WTC11 (cell line): ENCODE measurements at regions not wholly inside any gene's neighbourhood (a gene's known extent, or its start where the extent isn't known, plus 50 kb on each side); places are given as distances from the start of the nearest gene placed in this dataset.
A peak's percentile ranks its signal among the peaks of the same experiment; 100 is the strongest.

Experiments used
- ATAC-seq: fragments of 200-7000 bp; cut with Tn5 transposase; 2 replicates; pipeline ENCODE4 v1.10.0; 2021; ENCODE audit warnings: mild to moderate bottlenecking, moderate library complexity
- CTCF ChIA-PET: fragments of 300-600 bp; sonication (Branson Sonifier 250); formaldehyde crosslinking; loops from one replicate; lab custom pipeline; 2021; ENCODE audit warnings: antibody characterized with exemption; lab: Charles Lee
- POLR2A ChIA-PET: fragments of 350-600 bp; sonication (Branson Sonifier 250); formaldehyde crosslinking; loops from one replicate; lab custom pipeline; 2021; ENCODE audit warnings: antibody characterized with exemption; lab: Charles Lee
- DNase-seq: peaks from one replicate; pipeline ENCODE4 v3.0.0; 2021; ENCODE audit warnings: low spot score
- H3K27ac Mint-ChIP-seq: 2 replicates; pipeline ENCODE4 v1.8.0; 2021; ENCODE audit warnings: mixed read lengths
- H3K27me3 Mint-ChIP-seq: 2 replicates; pipeline ENCODE4 v1.8.0; 2021; ENCODE audit warnings: low read depth, mild to moderate bottlenecking, moderate library complexity, mixed read lengths
- H3K36me3 Mint-ChIP-seq: 2 replicates; pipeline ENCODE4 v1.8.0; 2021; ENCODE audit warnings: mixed read lengths
- H3K4me1 Mint-ChIP-seq: 2 replicates; pipeline ENCODE4 v1.8.0; 2022; ENCODE audit warnings: mixed read lengths
- H3K4me3 Mint-ChIP-seq: 2 replicates; pipeline ENCODE4 v1.8.0; 2021; ENCODE audit warnings: mild to moderate bottlenecking, moderate library complexity, mixed read lengths
- H3K9me3 Mint-ChIP-seq: 2 replicates; pipeline ENCODE4 v1.8.0; 2021; ENCODE audit warnings: mixed read lengths
- CBFB ChIP-seq: sonication (generic); formaldehyde crosslinking; IDR thresholded peaks from 2 replicates; pipeline ENCODE4 v1.8.1; 2022; ENCODE audit warnings: mild to moderate bottlenecking, low read depth, missing genetic modification reagents
- ESRRA ChIP-seq: sonication (generic); formaldehyde crosslinking; IDR thresholded peaks from 2 replicates; pipeline ENCODE4 v1.8.1; 2022; ENCODE audit warnings: mild to moderate bottlenecking, missing genetic modification reagents, borderline replicate concordance
- FOXJ3 ChIP-seq: sonication (generic); formaldehyde crosslinking; IDR thresholded peaks from 2 replicates; pipeline ENCODE4 v1.9.0; 2021; ENCODE audit warnings: missing genetic modification reagents, mild to moderate bottlenecking, borderline replicate concordance
- FOXK1 ChIP-seq: sonication (generic); formaldehyde crosslinking; IDR thresholded peaks from 2 replicates; pipeline ENCODE4 v1.8.0; 2022; ENCODE audit warnings: mild to moderate bottlenecking, moderate library complexity, missing genetic modification reagents
- HMGA2 ChIP-seq: fragments of 250-450 bp; sonication (Bioruptor Pico); IDR thresholded peaks from 2 replicates; pipeline ENCODE4 v1.4.0; 2021; ENCODE audit warnings: mild to moderate bottlenecking, moderate library complexity
- NFATC4 ChIP-seq: fragments of 250-450 bp; sonication (Bioruptor Pico); IDR thresholded peaks from 2 replicates; pipeline ENCODE4 v1.9.0; 2021; ENCODE audit warnings: mild to moderate bottlenecking
- RELA ChIP-seq: sonication (generic); formaldehyde crosslinking; IDR thresholded peaks from 2 replicates; pipeline ENCODE4 v1.8.1; 2022; ENCODE audit warnings: missing genetic modification reagents, mild to moderate bottlenecking, borderline replicate concordance
- RORB ChIP-seq: fragments of 250-450 bp; sonication (Bioruptor Pico); IDR thresholded peaks from 2 replicates; pipeline ENCODE4 v1.9.0; 2021; ENCODE audit warnings: mild to moderate bottlenecking
- SP1 ChIP-seq: sonication (generic); formaldehyde crosslinking; conservative IDR thresholded peaks from 2 replicates; pipeline ENCODE4 v1.8.1; 2022; ENCODE audit warnings: missing genetic modification reagents
- TEAD1 ChIP-seq: sonication (generic); formaldehyde crosslinking; IDR thresholded peaks from 2 replicates; pipeline ENCODE4 v1.8.0; 2022; ENCODE audit warnings: mild to moderate bottlenecking, missing genetic modification reagents
- ZNF138 ChIP-seq: sonication (generic); formaldehyde crosslinking; conservative IDR thresholded peaks from 2 replicates; pipeline ENCODE4 v1.8.1; 2022; ENCODE audit warnings: mild to moderate bottlenecking, moderate library complexity, missing genetic modification reagents
- ZNF219 ChIP-seq: sonication (generic); formaldehyde crosslinking; IDR thresholded peaks from 2 replicates; pipeline ENCODE4 v1.8.0; 2023; ENCODE audit warnings: missing genetic modification reagents, mild to moderate bottlenecking, borderline replicate concordance
- ZNF396 ChIP-seq: fragments of 250-450 bp; sonication (Bioruptor Pico); IDR thresholded peaks from 2 replicates; pipeline ENCODE4 v1.8.0; 2021; ENCODE audit warnings: mild to moderate bottlenecking, moderate library complexity, borderline replicate concordance
- TF ChIP-seq, protein P1 (sequence below): sonication (generic); formaldehyde crosslinking; IDR thresholded peaks from 2 replicates; pipeline ENCODE4 v1.8.1; 2022; ENCODE audit warnings: low read depth, mild to moderate bottlenecking, moderate library complexity, missing genetic modification reagents, borderline replicate concordance
- TF ChIP-seq, protein P2 (sequence below): sonication (generic); formaldehyde crosslinking; IDR thresholded peaks from 2 replicates; pipeline ENCODE4 v1.8.0; 2023; ENCODE audit warnings: missing genetic modification reagents
- TF ChIP-seq, protein P3 (sequence below): sonication (generic); formaldehyde crosslinking; IDR thresholded peaks from 2 replicates; pipeline ENCODE4 v1.8.1; 2022; ENCODE audit warnings: mild to moderate bottlenecking, moderate library complexity, missing genetic modification reagents
- TF ChIP-seq, protein P4 (sequence below): fragments of 250-450 bp; sonication (Bioruptor Pico); IDR thresholded peaks from 2 replicates; pipeline ENCODE4 v1.8.0; 2021; ENCODE audit warnings: mild to moderate bottlenecking
- TF ChIP-seq, protein P5 (sequence below): sonication (generic); formaldehyde crosslinking; IDR thresholded peaks from 2 replicates; pipeline ENCODE4 v1.8.1; 2022; ENCODE audit warnings: mild to moderate bottlenecking, missing genetic modification reagents, moderate library complexity, borderline replicate concordance
- TF ChIP-seq, protein P6 (sequence below): sonication (generic); formaldehyde crosslinking; IDR thresholded peaks from 2 replicates; pipeline ENCODE4 v1.8.0; 2022; ENCODE audit warnings: mild to moderate bottlenecking, missing genetic modification reagents
- TF ChIP-seq, protein P7 (sequence below): fragments of 250-450 bp; sonication (Bioruptor Pico); IDR thresholded peaks from 2 replicates; pipeline ENCODE4 v2.1.2; 2022; ENCODE audit warnings: mild to moderate bottlenecking, moderate library complexity
- TF ChIP-seq, protein P8 (sequence below): fragments of 250-450 bp; sonication (Bioruptor Pico); IDR thresholded peaks from 2 replicates; pipeline ENCODE4 v1.9.0; 2021; ENCODE audit warnings: mild to moderate bottlenecking, borderline replicate concordance

DNA sequence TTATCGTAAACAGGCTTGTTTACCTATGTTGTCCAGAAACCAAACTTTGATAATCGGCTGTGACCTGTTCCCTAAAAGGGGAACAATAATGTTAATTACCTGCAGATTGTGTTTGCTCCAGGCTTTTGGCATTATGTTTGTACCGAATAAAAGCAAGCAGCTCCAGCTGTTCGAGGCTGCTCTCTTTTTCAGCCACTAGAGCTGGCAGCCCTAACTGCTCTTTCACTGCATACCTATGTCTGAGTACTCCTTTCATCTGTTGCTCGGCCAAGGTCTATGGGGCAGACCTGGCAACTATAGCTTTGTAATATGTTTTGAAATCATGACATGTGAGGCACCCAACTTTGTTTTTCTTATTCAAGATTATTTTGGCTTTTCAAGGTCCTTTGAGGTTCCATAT is 77.8 kb upstream of the EHBP1 start:
- Mint-ChIP-seq H3K36me3 (peaks cover 18% of the 10 kb centered on the region), H3K9me3 (peaks cover 24% of the 10 kb centered on the region), H3K27ac (no peak overlapping the region), H3K4me3 (no peak overlapping the region), H3K4me1 (0 out of 2 replicates have a peak, but pooled peaks cover 2% of the 10 kb centered on the region), H3K27me3 (no peaks in the 10 kb centered on the region)
- ATAC-seq (peak; percentile 90), DNase-seq (peak; percentile 16)
- TF ChIP-seq CBFB (CRISPR knock-in tag) (no peak), RORB (CRISPR knock-in tag) (no peak), NFATC4 (no peak), TEAD1 (CRISPR knock-in tag) (no peak), FOXJ3 (CRISPR knock-in tag) (no peak), SP1 (CRISPR knock-in tag) (no peak), ESRRA (CRISPR knock-in tag) (no peak), RELA (no peak), ZNF219 (CRISPR knock-in tag) (no peak), FOXK1 (no peak)
- TF ChIP-seq, protein P1, sequence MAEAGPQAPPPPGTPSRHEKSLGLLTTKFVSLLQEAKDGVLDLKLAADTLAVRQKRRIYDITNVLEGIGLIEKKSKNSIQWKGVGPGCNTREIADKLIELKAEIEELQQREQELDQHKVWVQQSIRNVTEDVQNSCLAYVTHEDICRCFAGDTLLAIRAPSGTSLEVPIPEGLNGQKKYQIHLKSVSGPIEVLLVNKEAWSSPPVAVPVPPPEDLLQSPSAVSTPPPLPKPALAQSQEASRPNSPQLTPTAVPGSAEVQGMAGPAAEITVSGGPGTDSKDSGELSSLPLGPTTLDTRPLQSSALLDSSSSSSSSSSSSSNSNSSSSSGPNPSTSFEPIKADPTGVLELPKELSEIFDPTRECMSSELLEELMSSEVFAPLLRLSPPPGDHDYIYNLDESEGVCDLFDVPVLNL (CRISPR knock-in tag), result no peak
- TF ChIP-seq, protein P2, sequence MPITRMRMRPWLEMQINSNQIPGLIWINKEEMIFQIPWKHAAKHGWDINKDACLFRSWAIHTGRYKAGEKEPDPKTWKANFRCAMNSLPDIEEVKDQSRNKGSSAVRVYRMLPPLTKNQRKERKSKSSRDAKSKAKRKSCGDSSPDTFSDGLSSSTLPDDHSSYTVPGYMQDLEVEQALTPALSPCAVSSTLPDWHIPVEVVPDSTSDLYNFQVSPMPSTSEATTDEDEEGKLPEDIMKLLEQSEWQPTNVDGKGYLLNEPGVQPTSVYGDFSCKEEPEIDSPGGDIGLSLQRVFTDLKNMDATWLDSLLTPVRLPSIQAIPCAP, result no peak
- TF ChIP-seq, protein P3, sequence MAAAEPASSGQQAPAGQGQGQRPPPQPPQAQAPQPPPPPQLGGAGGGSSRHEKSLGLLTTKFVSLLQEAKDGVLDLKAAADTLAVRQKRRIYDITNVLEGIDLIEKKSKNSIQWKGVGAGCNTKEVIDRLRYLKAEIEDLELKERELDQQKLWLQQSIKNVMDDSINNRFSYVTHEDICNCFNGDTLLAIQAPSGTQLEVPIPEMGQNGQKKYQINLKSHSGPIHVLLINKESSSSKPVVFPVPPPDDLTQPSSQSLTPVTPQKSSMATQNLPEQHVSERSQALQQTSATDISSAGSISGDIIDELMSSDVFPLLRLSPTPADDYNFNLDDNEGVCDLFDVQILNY, result no peak
- TF ChIP-seq, protein P4, sequence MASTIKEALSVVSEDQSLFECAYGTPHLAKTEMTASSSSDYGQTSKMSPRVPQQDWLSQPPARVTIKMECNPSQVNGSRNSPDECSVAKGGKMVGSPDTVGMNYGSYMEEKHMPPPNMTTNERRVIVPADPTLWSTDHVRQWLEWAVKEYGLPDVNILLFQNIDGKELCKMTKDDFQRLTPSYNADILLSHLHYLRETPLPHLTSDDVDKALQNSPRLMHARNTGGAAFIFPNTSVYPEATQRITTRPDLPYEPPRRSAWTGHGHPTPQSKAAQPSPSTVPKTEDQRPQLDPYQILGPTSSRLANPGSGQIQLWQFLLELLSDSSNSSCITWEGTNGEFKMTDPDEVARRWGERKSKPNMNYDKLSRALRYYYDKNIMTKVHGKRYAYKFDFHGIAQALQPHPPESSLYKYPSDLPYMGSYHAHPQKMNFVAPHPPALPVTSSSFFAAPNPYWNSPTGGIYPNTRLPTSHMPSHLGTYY, result no peak
- TF ChIP-seq, protein P5, sequence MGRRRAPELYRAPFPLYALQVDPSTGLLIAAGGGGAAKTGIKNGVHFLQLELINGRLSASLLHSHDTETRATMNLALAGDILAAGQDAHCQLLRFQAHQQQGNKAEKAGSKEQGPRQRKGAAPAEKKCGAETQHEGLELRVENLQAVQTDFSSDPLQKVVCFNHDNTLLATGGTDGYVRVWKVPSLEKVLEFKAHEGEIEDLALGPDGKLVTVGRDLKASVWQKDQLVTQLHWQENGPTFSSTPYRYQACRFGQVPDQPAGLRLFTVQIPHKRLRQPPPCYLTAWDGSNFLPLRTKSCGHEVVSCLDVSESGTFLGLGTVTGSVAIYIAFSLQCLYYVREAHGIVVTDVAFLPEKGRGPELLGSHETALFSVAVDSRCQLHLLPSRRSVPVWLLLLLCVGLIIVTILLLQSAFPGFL (CRISPR knock-in tag), result no peak
- ChIA-PET POLR2A (no interaction called here), CTCF (interaction anchor here (0.6 kb wide), 2 partner anchors 216 to 405 kb away, joined by 3 to 4 read pairs; no protein-coding TSS in a partner anchor)

DNA sequence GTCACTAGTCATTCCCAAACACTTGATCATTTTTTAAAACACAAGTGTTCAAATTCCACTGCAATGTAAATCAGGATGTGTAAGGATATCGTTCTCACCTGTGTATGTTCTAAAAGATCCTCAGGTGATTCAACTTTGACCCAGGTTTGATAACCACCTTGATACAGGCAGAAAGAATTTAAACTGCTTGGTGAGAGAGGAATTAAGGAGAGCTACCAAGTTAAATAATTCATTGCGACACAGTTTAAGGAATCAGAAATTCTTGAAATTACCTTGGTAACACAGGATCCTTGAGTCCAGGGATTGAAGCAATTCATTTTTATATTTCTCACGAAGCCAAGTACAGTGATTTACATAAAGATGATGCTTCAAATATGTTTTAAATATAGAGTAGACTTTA is 80.7 kb upstream of the EHBP1 start:
- Mint-ChIP-seq H3K4me1 (0 out of 2 replicates have a peak, but pooled peaks cover 2% of the 10 kb centered on the region), H3K4me3 (no peak overlapping the region), H3K27ac (no peak overlapping the region), H3K36me3 (peaks cover 3% of the 10 kb centered on the region), H3K27me3 (no peaks in the 10 kb centered on the region), H3K9me3 (peaks cover 7% of the 10 kb centered on the region)
- ATAC-seq, result no peak
- DNase-seq, result no peak
- CTCF ChIA-PET, result no interaction called here
- POLR2A ChIA-PET, result no interaction called here
- TF ChIP-seq, protein P5 (CRISPR knock-in tag), result no peak
- no peak for TF ChIP-seq ZNF138
- no peak for TF ChIP-seq ZNF396 (CRISPR knock-in tag)
- TF ChIP-seq, protein P6, sequence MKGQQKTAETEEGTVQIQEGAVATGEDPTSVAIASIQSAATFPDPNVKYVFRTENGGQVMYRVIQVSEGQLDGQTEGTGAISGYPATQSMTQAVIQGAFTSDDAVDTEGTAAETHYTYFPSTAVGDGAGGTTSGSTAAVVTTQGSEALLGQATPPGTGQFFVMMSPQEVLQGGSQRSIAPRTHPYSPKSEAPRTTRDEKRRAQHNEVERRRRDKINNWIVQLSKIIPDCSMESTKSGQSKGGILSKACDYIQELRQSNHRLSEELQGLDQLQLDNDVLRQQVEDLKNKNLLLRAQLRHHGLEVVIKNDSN, result no peak
- no peak for TF ChIP-seq HMGA2 (CRISPR knock-in tag)
- TF ChIP-seq, protein P4, result no peak
- TF ChIP-seq, protein P7, sequence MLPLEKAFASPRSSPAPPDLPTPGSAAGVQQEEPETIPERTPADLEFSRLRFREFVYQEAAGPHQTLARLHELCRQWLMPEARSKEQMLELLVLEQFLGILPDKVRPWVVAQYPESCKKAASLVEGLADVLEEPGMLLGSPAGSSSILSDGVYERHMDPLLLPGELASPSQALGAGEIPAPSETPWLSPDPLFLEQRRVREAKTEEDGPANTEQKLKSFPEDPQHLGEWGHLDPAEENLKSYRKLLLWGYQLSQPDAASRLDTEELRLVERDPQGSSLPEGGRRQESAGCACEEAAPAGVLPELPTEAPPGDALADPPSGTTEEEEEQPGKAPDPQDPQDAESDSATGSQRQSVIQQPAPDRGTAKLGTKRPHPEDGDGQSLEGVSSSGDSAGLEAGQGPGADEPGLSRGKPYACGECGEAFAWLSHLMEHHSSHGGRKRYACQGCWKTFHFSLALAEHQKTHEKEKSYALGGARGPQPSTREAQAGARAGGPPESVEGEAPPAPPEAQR (CRISPR knock-in tag), result no peak
- TF ChIP-seq, protein P8, sequence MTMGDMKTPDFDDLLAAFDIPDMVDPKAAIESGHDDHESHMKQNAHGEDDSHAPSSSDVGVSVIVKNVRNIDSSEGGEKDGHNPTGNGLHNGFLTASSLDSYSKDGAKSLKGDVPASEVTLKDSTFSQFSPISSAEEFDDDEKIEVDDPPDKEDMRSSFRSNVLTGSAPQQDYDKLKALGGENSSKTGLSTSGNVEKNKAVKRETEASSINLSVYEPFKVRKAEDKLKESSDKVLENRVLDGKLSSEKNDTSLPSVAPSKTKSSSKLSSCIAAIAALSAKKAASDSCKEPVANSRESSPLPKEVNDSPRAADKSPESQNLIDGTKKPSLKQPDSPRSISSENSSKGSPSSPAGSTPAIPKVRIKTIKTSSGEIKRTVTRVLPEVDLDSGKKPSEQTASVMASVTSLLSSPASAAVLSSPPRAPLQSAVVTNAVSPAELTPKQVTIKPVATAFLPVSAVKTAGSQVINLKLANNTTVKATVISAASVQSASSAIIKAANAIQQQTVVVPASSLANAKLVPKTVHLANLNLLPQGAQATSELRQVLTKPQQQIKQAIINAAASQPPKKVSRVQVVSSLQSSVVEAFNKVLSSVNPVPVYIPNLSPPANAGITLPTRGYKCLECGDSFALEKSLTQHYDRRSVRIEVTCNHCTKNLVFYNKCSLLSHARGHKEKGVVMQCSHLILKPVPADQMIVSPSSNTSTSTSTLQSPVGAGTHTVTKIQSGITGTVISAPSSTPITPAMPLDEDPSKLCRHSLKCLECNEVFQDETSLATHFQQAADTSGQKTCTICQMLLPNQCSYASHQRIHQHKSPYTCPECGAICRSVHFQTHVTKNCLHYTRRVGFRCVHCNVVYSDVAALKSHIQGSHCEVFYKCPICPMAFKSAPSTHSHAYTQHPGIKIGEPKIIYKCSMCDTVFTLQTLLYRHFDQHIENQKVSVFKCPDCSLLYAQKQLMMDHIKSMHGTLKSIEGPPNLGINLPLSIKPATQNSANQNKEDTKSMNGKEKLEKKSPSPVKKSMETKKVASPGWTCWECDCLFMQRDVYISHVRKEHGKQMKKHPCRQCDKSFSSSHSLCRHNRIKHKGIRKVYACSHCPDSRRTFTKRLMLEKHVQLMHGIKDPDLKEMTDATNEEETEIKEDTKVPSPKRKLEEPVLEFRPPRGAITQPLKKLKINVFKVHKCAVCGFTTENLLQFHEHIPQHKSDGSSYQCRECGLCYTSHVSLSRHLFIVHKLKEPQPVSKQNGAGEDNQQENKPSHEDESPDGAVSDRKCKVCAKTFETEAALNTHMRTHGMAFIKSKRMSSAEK (CRISPR knock-in tag), result no peak
